ENCODE measurements at regions not wholly inside any gene's neighbourhood (a gene's known extent, or its start where the extent isn't known, plus 50 kb on each side); places are given as distances from the start of the nearest gene placed in this dataset.

- CTCF ChIA-PET, result no interaction called here
- WGBS (ENCODE audit: low lambda C conversion rate), result under 1% methylated on average over 2 of the region's 2 CpGs
- Histone ChIP-seq H3K79me2 (ENCODE audit: insufficient read depth) (no peaks in the 10 kb centered on the region), H3K4me3 (ENCODE audit: low read depth in 2 of 2, low read length in 1 of 2) (no peak overlapping the region), H3K27me3 (ENCODE audit: insufficient read depth) (no peaks in the 10 kb centered on the region), H3K9ac (no peak overlapping the region), H3K4me2 (no peak overlapping the region), H3K36me3 (replicated peaks in 1 of 2; ENCODE audit: control insufficient read depth in 1 of 2, insufficient read depth in 2 of 2, low read length in 1 of 2) (no peaks in the 10 kb centered on the region), H3F3A (replicated peaks; ENCODE audit: insufficient read depth) (no peaks in the 10 kb centered on the region), H3K27ac (ENCODE audit: low read depth in 2 of 2, low read length in 1 of 2) (no peak overlapping the region), H4K20me1 (ENCODE audit: insufficient read depth) (no peaks in the 10 kb centered on the region), H3K4me1 (ENCODE audit: control insufficient read depth in 1 of 2, insufficient read depth in 2 of 2, low read depth in 1 of 2, low read length in 1 of 2) (no peaks in the 10 kb centered on the region), H2AFZ (ENCODE audit: low read depth) (no peak overlapping the region), H3K9me3 (no peaks in the 10 kb centered on the region), H3K9me2 (no peaks in the 10 kb centered on the region)
- TF ChIP-seq EZH2phosphoT487 (IDR thresholded peaks at IDR 0.05; ENCODE audit: borderline replicate concordance, low read depth) (no peak), MEF2A (IDR thresholded peaks at IDR 0.05; ENCODE audit: borderline replicate concordance, low read depth) (no peak), IRF3 (IDR thresholded peaks at IDR 0.05; ENCODE audit: low read depth, low read length) (no peak), ZBTB33 (IDR thresholded peaks at IDR 0.05; ENCODE audit: borderline replicate concordance, low read depth) (no peak), USF2 (IDR thresholded peaks at IDR 0.05; ENCODE audit: borderline replicate concordance, low read depth, low read length) (no peak), CTCF (IDR thresholded peaks at IDR 0.05) (no peak), RFX5 (IDR thresholded peaks at IDR 0.05; ENCODE audit: low read length) (no peak)
- DNase-seq, result no peak
- POLR2A ChIA-PET, result no interaction called here
Measured at GRCh38 chr2:36027616-36028015, 328.0 kb upstream of the CRIM1 start.

- H4K20me1 ChIP-seq (ENCODE audit: insufficient read depth), result no peaks in the 10 kb centered on the region
- CTCF ChIA-PET, result no interaction called here
- no peak overlapping the region for H3K4me2 ChIP-seq
- no peaks in the 10 kb centered on the region for H3K36me3 ChIP-seq (replicated peaks in 1 of 2; ENCODE audit: control insufficient read depth in 1 of 2, insufficient read depth in 2 of 2, low read length in 1 of 2)
- POLR2A ChIA-PET, result no interaction called here
- H3K4me1 ChIP-seq (ENCODE audit: control insufficient read depth in 1 of 2, insufficient read depth in 2 of 2, low read depth in 1 of 2, low read length in 1 of 2), result no peaks in the 10 kb centered on the region
- H3K9me3 ChIP-seq, result no peaks in the 10 kb centered on the region
- WGBS (ENCODE audit: low lambda C conversion rate), result 0% methylated on average over 1 of the region's 1 CpG
- H3K9ac ChIP-seq, result no peak overlapping the region
- no peak overlapping the region for H3K4me3 ChIP-seq (ENCODE audit: low read depth in 2 of 2, low read length in 1 of 2)
- no peaks in the 10 kb centered on the region for H3K79me2 ChIP-seq (ENCODE audit: insufficient read depth)
- H2AFZ ChIP-seq (ENCODE audit: low read depth), result no peak overlapping the region
- H3K9me2 ChIP-seq, result no peaks in the 10 kb centered on the region
- H3F3A ChIP-seq (replicated peaks; ENCODE audit: insufficient read depth), result no peaks in the 10 kb centered on the region
- H3K27me3 ChIP-seq (ENCODE audit: insufficient read depth), result no peaks in the 10 kb centered on the region; the same call in 1 of the 2 replicates
- DNase-seq, result no peak
- TF ChIP-seq RXRA (IDR thresholded peaks at IDR 0.05; ENCODE audit: borderline replicate concordance, low read depth) (no peak), REST (IDR thresholded peaks at IDR 0.05; ENCODE audit: low read depth, low read length) (no peak), GATA2 (CRISPR knock-in tag; IDR thresholded peaks at IDR 0.05) (no peak), MEF2A (IDR thresholded peaks at IDR 0.05; ENCODE audit: borderline replicate concordance, low read depth) (no peak), CTCF (IDR thresholded peaks at IDR 0.05) (no peak), FOXM1 (IDR thresholded peaks at IDR 0.05; ENCODE audit: low read depth) (no peak), NFIC (IDR thresholded peaks at IDR 0.05; ENCODE audit: borderline replicate concordance) (no peak), SMC3 (IDR thresholded peaks at IDR 0.05; ENCODE audit: low read depth, low read length) (no peak), CHD2 (IDR thresholded peaks at IDR 0.05; ENCODE audit: low read length, partially characterized antibody) (no peak), EP300 (IDR thresholded peaks at IDR 0.05; ENCODE audit: borderline replicate concordance in 1 of 2, low read depth in 1 of 2, low read length in 1 of 2) (no peak)
- H3K27ac ChIP-seq (ENCODE audit: low read depth in 2 of 2, low read length in 1 of 2), result no peak overlapping the region
Measured at GRCh38 chr2:36013064-36013463, 342.5 kb upstream of the CRIM1 start.

All from SK-N-SH (cell line).